NT2/D1 (cell line): ENCODE measurements at regions not wholly inside any gene's neighbourhood (a gene's known extent, or its start where the extent isn't known, plus 50 kb on each side); places are given as distances from the start of the nearest gene placed in this dataset.

ENCODE experiments used
- SUZ12 ChIP-seq: IDR thresholded peaks from 2 replicates; pipeline ENCODE4 v1.6.1; 2011; ENCODE audit not compliant: insufficient read length, insufficient read depth; ENCODE audit errors: extremely low read depth
- YY1 ChIP-seq: IDR thresholded peaks from 2 replicates; pipeline ENCODE4 v1.6.1; 2011; ENCODE audit not compliant: insufficient read length, insufficient read depth
- ZNF274 ChIP-seq: IDR thresholded peaks from 2 replicates; pipeline ENCODE4 v1.6.1; 2011; ENCODE audit warnings: mild to moderate bottlenecking, low read depth, low read length

- no peak for TF ChIP-seq SUZ12
- no peak for TF ChIP-seq YY1
- no peak for TF ChIP-seq ZNF274
These were observed 73.8 kb upstream of the IFNE start for GRCh38 chr9:21555911-21556310.
